ENCODE measurements at regions not wholly inside any gene's neighbourhood (a gene's known extent, or its start where the extent isn't known, plus 50 kb on each side); places are given as distances from the start of the nearest gene placed in this dataset.
"Not testable (repeated sequence)": the region's sequence is repeated elsewhere in the genome, so short reads cannot be mapped to it uniquely, and the experiment has no call there.

DNA sequence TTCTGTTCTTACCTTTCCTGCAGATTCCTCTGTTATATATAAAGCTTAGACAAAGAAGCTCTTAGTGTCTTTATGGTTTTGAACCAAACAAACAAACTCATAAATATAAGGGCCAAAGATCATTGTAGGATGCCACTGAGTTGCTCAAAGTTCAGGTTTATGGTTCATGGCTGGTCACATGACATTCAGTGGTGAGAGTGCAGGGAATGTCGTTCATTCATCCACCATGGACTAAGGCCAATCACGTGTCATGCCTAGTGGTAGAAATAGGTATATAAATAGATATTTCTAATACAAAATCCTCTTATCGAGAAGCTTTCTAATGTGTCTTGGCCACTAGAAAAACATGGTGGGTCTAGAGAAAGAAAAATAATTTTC is 119.4 kb downstream of the GATA3 start:
- no peak for DNase-seq

DNA sequence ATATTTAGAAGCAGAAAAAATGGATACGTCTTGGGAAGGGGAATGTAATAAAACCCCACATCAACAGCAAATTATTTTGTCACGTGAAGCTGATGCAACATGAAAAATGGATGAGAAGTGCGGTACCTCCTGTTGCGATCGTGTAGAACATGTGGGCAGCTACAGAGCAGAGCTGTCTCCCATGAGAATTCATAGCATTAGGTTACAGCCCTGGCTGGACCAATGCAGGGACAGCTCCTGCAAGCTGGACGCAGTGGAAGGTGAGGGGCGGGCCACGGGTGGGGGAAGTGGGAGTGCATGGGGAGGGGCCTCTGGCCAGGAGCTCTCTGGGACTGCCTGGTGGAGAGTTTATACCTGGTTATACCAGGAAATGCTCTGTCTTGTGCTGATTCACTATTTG is 120.3 kb downstream of the GATA3 start:
- no peak for DNase-seq

DNA sequence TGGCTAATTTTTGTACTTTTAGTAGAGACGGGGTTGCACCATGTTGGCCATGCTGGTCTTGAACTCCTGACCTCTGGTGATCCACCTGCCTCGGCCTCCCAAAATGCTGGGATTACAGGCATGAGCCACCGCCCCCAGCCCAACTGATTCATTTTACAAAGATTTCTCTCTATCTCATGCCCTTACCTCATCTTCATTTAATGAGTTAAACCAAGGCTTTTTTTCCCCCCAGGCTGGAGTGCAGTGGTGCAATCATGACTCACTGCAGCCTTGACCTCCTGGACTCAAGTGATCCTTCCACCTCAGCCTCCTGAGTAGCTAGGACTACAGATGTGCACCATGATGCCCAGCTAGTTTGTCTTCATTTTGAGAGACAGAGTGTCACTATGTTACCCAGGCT is 123.0 kb downstream of the GATA3 start:
- DNase-seq: not testable (repeated sequence)

DNA sequence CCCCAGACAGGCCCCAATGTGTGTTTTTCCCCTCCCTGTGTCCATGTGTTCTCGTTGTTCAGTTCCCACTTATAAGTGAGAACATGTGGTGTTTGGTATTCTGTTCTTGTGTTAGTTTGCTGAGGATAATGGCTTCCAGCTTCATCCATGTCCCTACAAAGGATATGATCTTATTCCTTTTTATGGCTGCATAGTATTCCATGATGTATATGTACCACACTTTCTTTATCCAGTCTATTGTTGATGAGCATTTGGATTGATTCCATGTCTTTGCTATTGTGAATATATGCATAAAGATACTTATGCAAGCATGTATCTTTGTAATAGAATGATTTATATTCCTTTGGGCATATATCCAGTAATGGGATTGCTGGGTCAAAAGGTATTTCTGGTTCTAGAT is 125.3 kb downstream of the GATA3 start:
- DNase-seq: not testable (repeated sequence)

DNA sequence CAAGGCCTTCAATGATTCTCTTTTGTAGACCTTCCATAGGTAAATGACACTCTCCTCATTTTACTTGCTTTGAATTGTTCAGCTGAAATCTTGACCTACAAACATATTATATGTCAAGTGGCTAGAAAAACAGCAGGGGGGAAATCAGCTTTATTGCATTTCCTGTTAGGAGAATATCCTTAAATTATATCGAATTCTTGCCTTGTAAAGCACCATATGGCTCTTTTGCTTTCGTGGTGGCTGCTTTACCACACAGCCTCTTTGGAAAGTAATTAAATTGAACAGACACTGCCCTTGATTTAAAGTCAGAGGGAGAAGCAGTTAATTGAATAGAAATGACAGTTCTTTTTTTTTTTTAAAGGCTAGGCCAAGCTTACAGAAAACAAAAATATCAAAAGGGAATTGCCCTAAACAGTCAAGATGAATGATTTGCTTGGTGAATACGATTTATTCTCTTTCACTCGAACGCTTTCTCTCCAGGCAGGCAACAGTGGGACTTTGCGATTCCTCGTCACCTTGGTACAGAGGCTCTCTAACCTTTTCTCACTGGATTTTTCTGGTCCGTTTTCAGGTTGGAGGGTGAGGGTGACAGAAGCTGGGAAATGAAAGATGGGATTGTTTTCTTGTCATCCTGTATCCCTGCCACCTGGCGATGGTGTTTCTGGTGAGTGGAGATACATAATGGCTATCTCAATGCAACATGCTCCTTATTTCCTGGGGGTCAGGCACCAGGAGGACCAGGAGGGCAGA is 126.0 kb downstream of the GATA3 start:
- no peak for DNase-seq

DNA sequence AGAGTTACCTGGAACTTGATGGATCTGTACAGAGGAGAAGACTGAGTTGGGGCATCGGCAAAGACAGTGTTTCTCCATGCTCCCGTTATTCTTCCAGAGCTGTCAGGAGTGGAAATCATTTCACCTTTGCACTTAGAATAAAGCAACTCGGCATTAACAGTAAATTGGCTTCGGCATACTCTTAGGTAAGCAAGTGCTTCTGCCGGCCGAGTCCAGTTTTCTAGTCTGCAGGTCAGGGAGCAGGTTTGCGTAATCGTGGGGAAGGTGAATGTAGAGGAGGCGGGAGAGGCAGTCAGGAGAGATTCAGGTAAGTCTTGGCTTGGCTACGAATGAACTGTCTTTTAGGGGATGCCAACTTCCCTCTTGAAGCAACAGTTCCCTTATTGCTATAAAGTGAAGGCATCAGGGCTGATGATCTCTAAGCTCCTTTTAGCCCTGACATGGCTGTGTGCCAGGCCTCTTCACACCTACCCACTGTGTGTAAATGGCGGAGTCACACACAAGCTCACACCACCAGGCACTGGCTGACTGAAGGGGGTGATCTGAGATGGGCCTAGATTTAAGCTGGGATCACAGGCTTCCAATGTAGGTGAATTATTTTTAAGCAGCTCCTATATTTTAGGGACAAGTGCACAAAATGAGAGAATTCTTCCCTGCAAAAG is 127.1 kb downstream of the GATA3 start:
- DNase-seq: peak; percentile 5

DNA sequence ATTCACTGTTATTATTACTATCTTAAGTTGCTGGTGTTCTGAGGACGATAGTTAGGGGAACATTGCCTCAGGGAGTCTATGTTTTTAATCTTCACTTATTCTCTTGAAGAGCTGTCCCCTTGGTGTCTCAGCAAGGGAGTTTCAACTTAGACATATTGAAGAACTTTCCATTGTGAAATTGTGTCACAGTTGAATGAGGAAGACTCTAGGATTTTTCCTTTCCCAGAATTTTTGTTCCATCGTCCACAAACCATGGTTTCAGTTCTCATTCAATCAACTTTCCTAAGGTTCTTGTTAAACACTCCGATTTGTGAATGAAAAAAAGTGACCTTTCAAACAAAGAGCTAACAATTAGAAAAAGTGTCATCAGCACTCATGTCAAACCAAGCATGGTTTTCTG is 128.3 kb downstream of the GATA3 start:
- DNase-seq: no peak

DNA sequence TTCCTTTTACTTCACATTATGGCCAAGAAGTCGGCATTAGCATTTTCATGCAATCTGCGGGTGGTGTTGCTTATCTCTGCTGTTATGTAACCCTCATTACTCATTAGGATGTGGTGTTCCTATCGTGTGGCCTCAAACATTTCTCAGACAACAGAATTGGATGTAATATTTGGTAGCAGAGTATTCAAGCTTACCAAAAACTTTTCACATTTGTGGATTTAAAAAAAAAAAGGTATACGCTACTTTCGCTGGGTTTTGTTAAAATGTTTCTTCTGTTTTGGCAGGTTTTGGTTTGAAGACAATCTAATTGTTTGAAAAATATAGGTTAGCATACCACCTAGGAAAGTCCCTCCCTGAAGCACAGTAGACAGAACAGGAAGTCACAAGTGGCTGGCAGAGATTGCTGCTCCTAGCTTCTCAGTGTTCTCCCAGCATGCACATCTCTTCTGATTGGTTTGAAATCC is 128.8 kb downstream of the GATA3 start:
- DNase-seq: peak; percentile 47

DNA sequence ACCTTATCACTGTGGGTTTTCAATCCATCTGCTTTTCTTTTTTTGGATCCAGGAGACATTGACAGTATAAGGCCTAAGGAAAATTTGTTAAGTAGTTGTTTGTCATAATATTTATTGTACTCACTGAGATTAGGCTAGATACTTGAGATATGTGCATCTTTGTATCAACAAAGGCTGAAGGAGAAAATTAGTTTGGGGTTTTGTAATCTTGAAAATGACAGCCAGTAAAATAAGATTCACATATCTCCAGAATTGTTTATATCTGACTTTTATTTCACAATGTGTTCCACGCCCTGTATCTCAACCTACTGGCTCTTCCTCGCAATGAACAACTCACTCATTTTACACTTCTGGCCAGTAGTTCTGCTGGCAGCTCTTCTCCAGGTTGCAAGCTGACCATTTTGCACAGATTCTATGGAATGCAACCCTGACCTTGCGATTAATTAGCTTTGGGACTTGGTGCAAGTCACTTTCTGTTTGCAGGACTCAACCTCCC is 132.7 kb downstream of the GATA3 start:
- DNase-seq: no peak

DNA sequence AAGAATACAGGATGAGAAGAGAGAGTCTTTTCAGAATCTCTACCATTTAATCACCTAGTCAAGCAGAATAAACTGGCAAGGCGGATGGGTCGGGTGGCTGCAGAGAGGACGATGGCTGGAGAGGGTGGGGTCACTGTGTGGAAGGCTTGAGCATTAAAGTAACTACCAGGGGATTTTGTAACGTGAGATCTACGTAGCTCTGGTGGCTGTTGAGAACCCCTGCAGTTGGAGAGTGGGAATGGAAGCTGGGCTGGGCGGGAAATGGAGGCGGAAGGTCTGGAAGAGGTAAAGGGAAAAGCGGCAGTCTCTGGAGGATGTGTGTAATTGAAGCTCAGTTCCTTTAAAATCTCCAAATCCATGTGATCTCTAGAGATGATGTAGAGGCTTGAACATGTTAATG is 135.0 kb downstream of the GATA3 start:
- no peak for DNase-seq

DNA sequence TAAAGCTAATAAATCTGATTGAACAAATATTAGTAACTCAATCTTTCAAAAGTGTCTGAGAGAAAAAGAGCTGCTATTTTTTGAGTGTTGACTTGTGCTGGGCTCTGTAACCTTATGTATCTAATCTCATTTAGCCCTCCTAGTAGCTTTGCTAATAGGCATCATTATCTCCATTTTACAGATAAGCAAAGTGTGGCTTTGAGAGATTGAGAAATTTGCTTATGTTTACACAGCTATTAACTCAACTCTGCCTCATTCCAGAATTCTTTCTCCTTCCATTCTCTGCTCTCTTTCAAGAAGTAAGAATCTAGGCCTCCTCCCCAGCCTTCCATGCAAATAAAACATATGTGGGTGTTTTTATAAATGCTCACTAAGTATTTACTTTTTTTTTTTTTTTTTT is 137.8 kb downstream of the GATA3 start:
- DNase-seq: no peak

DNA sequence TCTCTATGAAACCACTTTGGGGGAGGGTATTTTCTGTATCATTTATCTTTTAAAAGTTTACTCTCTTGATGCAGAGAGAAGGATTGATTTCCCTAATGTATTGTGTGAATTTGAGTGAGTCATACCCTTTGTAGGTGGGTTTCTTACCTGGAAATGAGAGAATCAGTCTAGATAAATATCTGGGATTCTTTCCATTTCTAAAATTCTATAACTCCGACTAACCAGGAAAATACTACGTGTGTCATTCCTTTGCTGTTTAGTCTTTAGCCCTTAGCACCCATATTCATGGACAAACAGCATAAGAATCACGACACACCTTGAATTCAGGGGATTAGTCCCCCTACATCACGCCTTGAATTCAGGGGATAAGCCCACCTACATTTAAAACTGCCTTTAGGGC is 139.1 kb downstream of the GATA3 start:
- DNase-seq: no peak

DNA sequence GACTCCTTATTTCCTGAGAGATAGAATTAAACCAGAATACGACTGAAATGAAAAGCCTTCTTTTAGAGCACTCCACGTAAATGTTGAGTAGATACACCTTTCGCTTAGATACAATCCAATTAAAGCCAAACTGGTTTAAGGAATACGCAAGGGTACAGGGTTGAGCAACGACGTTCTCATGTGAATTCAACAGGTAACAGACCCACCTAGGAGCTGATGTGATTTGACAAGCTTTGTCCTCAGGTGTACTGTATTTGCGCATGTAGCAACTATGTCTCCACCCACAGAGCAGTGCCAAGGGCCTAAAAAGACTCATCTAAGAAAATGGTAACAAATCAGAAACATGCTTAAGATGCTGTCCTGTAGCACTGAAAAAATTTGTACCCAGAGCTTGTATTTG is 139.6 kb downstream of the GATA3 start:
- no peak for DNase-seq

DNA sequence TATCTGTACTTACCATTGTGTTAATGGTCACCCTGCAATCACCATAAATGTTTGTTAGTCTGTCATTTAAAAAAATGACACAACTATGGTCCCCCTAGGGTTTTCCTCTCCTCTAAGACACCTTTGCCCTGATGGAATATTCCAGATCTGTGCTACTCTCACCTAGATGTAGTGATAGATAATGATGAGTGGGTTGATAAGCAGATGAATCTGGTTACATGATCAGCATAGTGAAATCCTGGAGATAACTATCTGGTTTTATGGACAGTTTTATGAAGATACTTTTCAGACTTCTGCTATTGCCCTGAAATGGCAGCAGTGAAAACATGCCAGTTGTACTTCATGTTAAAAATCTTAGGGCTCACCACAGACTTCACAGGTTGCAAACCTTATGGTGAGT is 152.4 kb downstream of the GATA3 start:
- no peak for DNase-seq

DNA sequence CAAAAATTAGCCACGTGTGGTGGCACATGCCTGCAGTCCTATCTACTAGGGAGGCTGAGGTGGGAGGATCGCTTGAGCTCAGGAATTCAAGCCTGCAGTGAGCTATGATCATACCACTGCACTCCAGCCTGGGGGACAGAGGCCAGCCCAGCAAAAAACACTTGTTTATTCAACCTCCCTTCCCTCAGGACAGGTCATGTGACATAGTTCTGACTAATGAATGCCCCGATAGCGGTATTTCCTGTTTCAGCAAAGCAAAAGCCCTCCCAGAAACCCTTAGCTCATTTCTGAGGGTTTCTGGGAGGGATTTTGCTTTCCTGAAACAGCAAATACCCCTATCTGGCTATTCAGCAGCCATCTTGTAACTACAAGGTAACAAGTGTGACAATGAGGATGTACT is 157.1 kb downstream of the GATA3 start:
- no peak for DNase-seq

DNA sequence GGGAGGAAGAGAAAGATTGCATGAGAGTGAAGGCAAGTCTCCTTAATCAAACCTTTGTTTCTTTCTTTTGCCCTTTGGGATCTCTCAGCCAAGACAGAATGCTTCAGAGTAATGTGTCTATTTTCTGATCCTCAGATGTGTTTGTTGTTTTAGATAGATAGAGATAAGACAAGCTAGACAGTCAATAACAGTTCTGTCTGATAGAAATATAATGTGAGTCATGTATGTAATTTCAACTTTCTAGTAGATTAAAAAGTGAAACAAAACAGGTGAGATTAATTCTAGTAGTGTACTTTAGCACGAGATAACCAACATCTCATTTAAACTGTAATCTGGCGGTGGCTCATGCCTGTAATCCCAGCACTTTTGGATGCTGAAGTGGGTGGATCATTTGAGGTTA is 159.2 kb downstream of the GATA3 start:
- no peak for DNase-seq

DNA sequence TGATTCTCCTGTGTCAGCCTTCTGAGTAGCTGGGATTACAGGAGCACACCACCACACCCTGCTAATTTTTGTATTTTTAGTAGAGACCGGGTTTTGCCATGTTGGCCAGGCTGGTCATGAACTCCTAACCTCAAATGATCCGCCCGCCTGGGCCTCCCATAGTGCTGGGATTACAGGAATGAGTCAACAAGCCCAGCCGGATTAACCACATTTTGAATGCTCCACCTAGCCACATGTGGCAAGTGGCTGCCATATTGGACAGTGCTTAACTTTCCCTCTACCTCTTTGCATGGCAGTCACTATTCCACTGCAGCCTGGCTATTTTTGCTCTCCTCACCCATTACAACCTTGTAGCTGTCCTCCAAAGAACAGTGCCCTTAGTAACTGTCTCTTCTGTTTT is 160.1 kb downstream of the GATA3 start:
- DNase-seq: no peak

DNA sequence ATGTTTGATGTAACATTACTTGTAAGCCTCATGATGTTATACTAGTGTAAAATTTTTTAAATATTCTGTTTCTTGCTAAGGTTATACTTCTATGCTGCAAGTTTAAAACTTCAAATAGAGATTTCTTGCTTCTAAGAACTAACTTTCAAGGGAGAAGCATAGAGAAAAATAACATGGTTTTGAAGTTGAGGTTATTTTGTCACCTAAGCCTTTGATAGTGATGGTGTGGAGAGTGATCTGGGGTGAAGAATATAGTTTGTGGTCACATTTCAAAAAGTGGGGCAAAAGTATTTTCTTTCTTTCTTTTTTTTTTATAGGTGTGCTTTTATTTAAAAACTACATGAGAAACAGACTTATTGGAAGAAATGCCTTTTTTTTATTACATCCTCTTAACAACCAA is 162.4 kb downstream of the GATA3 start:
- no peak for DNase-seq

DNA sequence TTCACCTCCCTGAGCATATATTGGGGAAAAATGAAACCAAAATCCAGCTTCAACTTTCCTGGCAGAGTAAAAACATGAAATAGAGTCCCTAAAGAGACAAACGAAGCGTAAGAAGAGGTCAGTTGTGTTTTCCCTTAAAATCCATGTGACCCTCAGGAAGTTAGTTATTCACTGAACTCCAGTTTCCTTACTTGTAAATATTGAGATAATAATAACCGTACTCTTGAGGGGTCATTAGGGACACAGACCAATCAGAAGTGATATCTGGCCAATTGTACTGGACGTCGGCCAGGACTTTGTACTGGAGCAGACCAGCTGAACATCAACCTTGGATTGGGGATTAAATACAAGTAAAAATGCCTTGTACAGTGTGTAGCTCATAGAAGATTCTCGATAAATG is 167.0 kb downstream of the GATA3 start:
- DNase-seq: no peak

DNA sequence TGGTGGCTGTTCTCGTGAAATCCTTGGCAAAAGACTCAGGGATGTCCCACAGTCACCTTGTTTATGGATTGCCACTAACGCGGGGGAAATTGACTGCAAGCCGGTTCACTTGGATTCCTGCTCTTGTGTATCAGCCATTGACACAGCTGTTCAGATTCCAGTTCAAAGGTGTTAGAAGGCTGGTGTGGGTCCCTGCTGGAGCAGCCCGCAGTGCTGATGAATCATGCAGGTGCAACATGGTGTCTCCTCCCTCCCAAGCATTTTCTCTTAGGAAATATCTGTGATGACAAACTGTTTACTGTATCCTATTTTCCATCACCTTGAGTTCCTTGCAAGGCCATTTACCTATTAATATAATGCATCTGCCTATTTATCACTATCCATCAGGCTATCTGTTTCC is 170.1 kb downstream of the GATA3 start:
- DNase-seq: no peak

DNA sequence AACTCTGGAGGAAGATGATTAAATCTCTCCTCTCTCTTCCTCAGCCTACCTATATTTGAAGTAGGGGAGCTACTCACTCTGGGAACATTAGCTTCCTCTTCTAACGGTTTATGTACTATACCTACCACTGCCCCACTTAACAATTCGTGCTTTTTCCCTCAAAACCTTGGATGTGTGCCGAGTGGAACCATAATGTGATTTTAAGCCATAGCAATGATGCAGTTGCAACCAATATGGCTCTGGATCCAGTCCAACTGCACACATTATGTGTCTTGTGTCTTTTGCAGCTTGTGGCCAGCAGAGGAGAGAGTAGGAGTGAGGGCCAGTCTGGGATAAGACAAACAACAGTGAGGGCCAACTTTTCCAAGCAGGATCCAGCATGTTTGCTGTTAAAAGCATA is 170.7 kb downstream of the GATA3 start:
- no peak for DNase-seq

DNA sequence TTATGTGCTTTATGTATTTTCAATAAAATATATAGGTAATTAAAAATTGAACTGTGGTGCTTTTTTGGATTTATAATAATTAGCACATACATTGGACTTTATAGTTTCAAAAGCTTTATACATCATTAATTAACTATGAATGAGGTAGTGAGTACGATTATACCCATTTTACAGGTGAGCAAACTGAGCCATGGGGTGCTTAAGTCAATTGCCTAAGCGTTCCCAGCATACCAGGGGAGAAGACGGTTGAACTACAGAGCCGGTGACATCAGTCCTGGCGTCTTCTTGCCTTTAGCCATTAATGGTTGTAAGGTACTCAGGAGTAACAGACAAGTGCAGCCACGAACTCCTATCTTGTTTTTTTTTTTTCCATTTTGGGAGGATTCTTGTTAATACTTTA is 172.8 kb downstream of the GATA3 start:
- DNase-seq: no peak

DNA sequence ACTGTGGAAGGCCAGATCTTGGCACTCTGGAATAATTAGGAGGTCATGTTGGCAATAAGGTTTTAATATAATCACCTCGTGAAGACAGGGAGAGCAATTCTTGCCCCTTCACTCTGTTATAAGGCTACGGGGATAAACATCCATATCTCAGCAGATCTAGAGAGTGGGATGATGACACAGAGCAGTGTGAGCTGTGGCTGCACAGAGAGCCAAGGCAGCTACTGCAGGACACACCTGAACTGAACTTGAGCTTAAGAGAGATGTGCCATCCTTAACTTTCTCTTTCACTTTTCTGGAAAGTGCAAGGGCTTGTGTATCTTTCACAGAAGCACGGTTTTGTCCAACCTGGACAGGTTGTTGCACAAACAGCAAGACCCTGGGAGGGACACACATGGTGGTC is 174.7 kb downstream of the GATA3 start:
- no peak for DNase-seq

DNA sequence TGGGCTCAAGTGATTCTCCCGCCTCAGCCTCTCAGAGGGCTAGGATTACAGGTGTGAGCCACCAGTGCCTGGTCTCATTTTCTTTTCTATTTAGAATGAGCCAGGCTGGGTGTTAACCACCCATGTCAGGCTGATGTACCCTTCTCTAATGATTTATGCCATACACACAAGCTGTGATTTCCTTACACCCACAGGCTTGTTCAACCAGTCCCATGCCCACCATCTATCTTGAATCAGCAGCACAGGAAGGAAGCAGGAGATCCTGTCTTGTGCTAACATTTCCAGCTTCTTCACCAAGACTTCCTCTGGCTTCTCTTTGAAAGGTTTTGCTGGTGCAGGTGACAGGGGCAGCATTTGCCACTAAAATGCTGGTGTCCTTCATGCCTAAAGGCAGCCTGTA is 176.4 kb downstream of the GATA3 start:
- DNase-seq: no peak

DNA sequence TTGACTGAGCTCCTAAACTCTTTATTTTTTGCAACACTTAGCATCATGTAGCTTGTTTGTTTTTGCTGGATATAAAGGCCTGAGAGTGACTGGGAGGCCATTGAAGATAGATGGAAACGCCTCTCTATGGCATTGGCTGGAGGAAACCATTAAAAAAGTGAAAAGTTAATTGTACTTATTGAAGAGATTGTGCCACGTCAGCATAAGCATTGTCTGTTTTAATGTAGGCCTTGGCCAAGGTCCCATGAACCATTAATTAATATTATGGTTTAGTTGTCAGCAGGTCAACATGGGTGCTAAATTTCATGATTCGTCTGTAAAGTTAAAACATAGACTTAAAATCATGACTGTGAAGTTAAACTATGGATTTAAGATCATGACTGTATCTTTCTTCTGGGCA is 178.6 kb downstream of the GATA3 start:
- no peak for DNase-seq
